Endothelial cell of umbilical vein (primary cell): ENCODE measurements at regions not wholly inside any gene's neighbourhood (a gene's known extent, or its start where the extent isn't known, plus 50 kb on each side); places are given as distances from the start of the nearest gene placed in this dataset.

Experiments used
- CTCF ChIP-seq, 2 donors: IDR thresholded peaks; 1 replicate in 1 of 2; 2 replicates in 1 of 2; pipeline ENCODE4 v1.5.1; 2011; ENCODE audit warnings: low read length in 2 of 2, mild to moderate bottlenecking in 2 of 2, moderate library complexity in 2 of 2, control low read depth in 1 of 2, inconsistent platforms in 1 of 2, low read depth in 1 of 2; ENCODE audit not compliant: insufficient read depth in 1 of 2; ENCODE audit errors: extremely low read depth in 1 of 2
- EZH2 ChIP-seq: IDR thresholded peaks from 2 replicates; pipeline ENCODE4 v1.6.1; 2012; ENCODE audit warnings: borderline replicate concordance, low read depth, mild to moderate bottlenecking, moderate library complexity, low read length, inconsistent platforms; ENCODE audit not compliant: severe bottlenecking
- FOS ChIP-seq: IDR thresholded peaks from 2 replicates; pipeline ENCODE4 v1.6.1; 2011; ENCODE audit warnings: mild to moderate bottlenecking, low read length, moderate library complexity, borderline replicate concordance; ENCODE audit not compliant: insufficient read depth
- GATA2 ChIP-seq: IDR thresholded peaks from 2 replicates; pipeline ENCODE4 v1.7.0; 2011; ENCODE audit warnings: low read depth, mild to moderate bottlenecking, moderate library complexity, mixed read lengths, low read length; ENCODE audit not compliant: insufficient read length, insufficient read depth
- JUN ChIP-seq: IDR thresholded peaks from 2 replicates; pipeline ENCODE4 v1.6.1; 2011; ENCODE audit warnings: borderline replicate concordance, low read depth; ENCODE audit not compliant: insufficient read length, insufficient read depth
- MYC ChIP-seq: IDR thresholded peaks from one replicate; pipeline ENCODE4 v1.6.1; 2011; ENCODE audit warnings: mild to moderate bottlenecking, low read depth, low read length
- POLR2A ChIP-seq: IDR thresholded peaks from 2 replicates; pipeline ENCODE4 v1.6.1; 2012; ENCODE audit warnings: low read depth, mild to moderate bottlenecking, control low read depth, low read length
- POLR2AphosphoS5 ChIP-seq: IDR thresholded peaks from 2 replicates; pipeline ENCODE4 v1.6.1; 2012; ENCODE audit warnings: low read depth, mild to moderate bottlenecking, control low read depth, low read length, moderate library complexity; ENCODE audit not compliant: insufficient read depth
- TF ChIP-seq, protein P1 (sequence below): IDR thresholded peaks from 2 replicates; pipeline ENCODE4 v1.6.1; 2011; ENCODE audit not compliant: insufficient read depth, insufficient read length

- TF ChIP-seq CTCF (IDR thresholded peaks at IDR 0.05; ENCODE audit: extremely low read depth in 1 of 2, insufficient read depth in 1 of 2, low read depth in 1 of 2, low read length in 2 of 2) (no peak), EZH2 (no peak), POLR2AphosphoS5 (no peak), POLR2A (no peak), GATA2 (no peak), JUN (no peak), FOS (no peak), MYC (no peak)
- TF ChIP-seq, protein P1, sequence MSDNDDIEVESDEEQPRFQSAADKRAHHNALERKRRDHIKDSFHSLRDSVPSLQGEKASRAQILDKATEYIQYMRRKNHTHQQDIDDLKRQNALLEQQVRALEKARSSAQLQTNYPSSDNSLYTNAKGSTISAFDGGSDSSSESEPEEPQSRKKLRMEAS: no peak
Observed at GRCh38 chr3:21109056-21109455, 642.0 kb downstream of the ZNF385D start.
